MCF 10A (cell line): ENCODE measurements at regions not wholly inside any gene's neighbourhood (a gene's known extent, or its start where the extent isn't known, plus 50 kb on each side); places are given as distances from the start of the nearest gene placed in this dataset.
A peak's percentile ranks its signal among the peaks of the same experiment; 100 is the strongest.

ENCODE experiments used
- BruUV-seq: library from RNA; stranded (reverse); fragments of 400-500 nt; replicated peaks from 2 replicates; lab custom pipeline; 2021; lab: Mats Ljungman, UMichigan
- CTCF ChIA-PET: fragments of 300-600 bp; sonication (Branson Sonifier 250); formaldehyde crosslinking; extraction: SDS; loops from one replicate; lab custom pipeline; 2021; ENCODE audit warnings: antibody characterized with exemption, inconsistent platforms; lab: Yijun Ruan, JAX
- POLR2A ChIA-PET: fragments of 300-600, 350-650 bp; sonication (Branson Sonifier 250); formaldehyde crosslinking; extraction: SDS; loops from one replicate; lab custom pipeline; 2020; ENCODE audit warnings: antibody characterized with exemption, inconsistent platforms; lab: Yijun Ruan, JAX
- DNase-seq: peaks from one replicate; pipeline ENCODE4 v3.0.0-alpha.2; 2018; ENCODE audit not compliant: unreplicated experiment
- H3K27ac Mint-ChIP-seq: one replicate; pipeline ENCODE4 v1.8.0; 2022; ENCODE audit warnings: mild to moderate bottlenecking, low read depth, mixed read lengths; ENCODE audit not compliant: unreplicated experiment
- H3K27me3 Mint-ChIP-seq: one replicate; pipeline ENCODE4 v1.8.0; 2022; ENCODE audit warnings: mixed read lengths; ENCODE audit not compliant: insufficient read depth, unreplicated experiment
- H3K36me3 Mint-ChIP-seq: one replicate; pipeline ENCODE4 v1.8.0; 2022; ENCODE audit warnings: mild to moderate bottlenecking, moderate library complexity, mixed read lengths; ENCODE audit not compliant: insufficient read depth, unreplicated experiment
- H3K4me1 Mint-ChIP-seq: one replicate; pipeline ENCODE4 v1.8.0; 2022; ENCODE audit warnings: mixed read lengths; ENCODE audit not compliant: insufficient read depth, unreplicated experiment
- H3K4me3 Mint-ChIP-seq: one replicate; pipeline ENCODE4 v1.8.0; 2022; ENCODE audit warnings: mild to moderate bottlenecking, moderate library complexity, mixed read lengths; ENCODE audit not compliant: unreplicated experiment
- H3K9me3 Mint-ChIP-seq: one replicate; pipeline ENCODE4 v1.8.0; 2022; ENCODE audit warnings: mixed read lengths; ENCODE audit not compliant: unreplicated experiment
- intact Hi-C: fragments of 100-400 bp; cut with micrococcal nuclease; formaldehyde crosslinking; loops from 2 replicates; pipeline ENCODE4 v1.14.1; 2022
- TF ChIP-seq, protein P1 (sequence below): fragments of 200-600 bp; IDR thresholded peaks from one replicate; pipeline ENCODE4 v1.8.0; 2022; ENCODE audit warnings: antibody characterized with exemption, mild to moderate bottlenecking; ENCODE audit not compliant: unreplicated experiment

GRCh38 chr10:90674461-90674860, 183.4 kb downstream of the HTR7 start:
- Mint-ChIP-seq H3K36me3 (no peaks in the 10 kb centered on the region), H3K9me3 (no peaks in the 10 kb centered on the region), H3K4me1 (peaks cover 18% of the 10 kb centered on the region), H3K27me3 (no peaks in the 10 kb centered on the region), H3K27ac (peak overlapping the region; percentile 78), H3K4me3 (peak overlapping the region; percentile 17)
- TF ChIP-seq, protein P1, sequence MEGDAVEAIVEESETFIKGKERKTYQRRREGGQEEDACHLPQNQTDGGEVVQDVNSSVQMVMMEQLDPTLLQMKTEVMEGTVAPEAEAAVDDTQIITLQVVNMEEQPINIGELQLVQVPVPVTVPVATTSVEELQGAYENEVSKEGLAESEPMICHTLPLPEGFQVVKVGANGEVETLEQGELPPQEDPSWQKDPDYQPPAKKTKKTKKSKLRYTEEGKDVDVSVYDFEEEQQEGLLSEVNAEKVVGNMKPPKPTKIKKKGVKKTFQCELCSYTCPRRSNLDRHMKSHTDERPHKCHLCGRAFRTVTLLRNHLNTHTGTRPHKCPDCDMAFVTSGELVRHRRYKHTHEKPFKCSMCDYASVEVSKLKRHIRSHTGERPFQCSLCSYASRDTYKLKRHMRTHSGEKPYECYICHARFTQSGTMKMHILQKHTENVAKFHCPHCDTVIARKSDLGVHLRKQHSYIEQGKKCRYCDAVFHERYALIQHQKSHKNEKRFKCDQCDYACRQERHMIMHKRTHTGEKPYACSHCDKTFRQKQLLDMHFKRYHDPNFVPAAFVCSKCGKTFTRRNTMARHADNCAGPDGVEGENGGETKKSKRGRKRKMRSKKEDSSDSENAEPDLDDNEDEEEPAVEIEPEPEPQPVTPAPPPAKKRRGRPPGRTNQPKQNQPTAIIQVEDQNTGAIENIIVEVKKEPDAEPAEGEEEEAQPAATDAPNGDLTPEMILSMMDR = no peak
- BruUV-seq = no TSS peak
- intact Hi-C loops = no loop called here
- DNase-seq = no peak
- POLR2A ChIA-PET = no interaction called here
- CTCF ChIA-PET = no interaction called here

- Mint-ChIP-seq H3K4me1 (peaks cover 18% of the 10 kb centered on the region), H3K27me3 (no peaks in the 10 kb centered on the region), H3K36me3 (no peaks in the 10 kb centered on the region), H3K9me3 (no peaks in the 10 kb centered on the region), H3K27ac (peak overlapping the region; percentile 78), H3K4me3 (peak overlapping the region; percentile 17)
- POLR2A ChIA-PET = no interaction called here
- intact Hi-C loops = loop anchor here (5.0 kb wide), 1 partner anchor 662 kb away; no protein-coding TSS in a partner anchor
- CTCF ChIA-PET = interaction anchor here (0.7 kb wide), 1 partner anchor 938 kb away, joined by 4 read pairs; no protein-coding TSS in a partner anchor
- BruUV-seq = no TSS peak
- peak; percentile 73 for DNase-seq
- TF ChIP-seq, protein P1 = no peak
Observed at GRCh38 chr10:90674928-90675327, 182.9 kb downstream of the HTR7 start.

DNA sequence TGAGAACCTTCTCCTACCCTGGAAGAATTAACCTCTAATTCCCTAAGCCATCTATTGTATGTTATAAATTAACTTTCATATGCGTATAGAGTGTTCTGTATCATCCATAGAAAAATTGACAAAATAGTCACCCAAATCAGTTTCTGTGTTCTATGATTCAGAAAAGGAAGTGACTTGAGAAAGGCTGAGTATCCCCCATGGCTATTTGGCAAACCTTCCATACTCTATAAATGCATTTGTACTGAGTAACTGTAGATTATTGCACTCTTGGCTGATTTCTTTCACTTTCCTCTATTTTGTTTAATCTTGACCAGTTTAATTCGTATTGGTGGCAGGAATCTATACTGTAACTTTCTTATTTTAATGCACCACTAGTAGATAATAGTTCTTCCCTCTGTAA, 182.2 kb downstream of the HTR7 start:
- ChIA-PET CTCF (interaction anchor here (0.7 kb wide), 1 partner anchor 939 kb away, joined by 4 read pairs; no protein-coding TSS in a partner anchor), POLR2A (interaction anchor here (1.2 kb wide), 1 partner anchor 354 kb away, joined by 3 read pairs; no protein-coding TSS in a partner anchor)
- BruUV-seq = TSS peak; percentile 70
- intact Hi-C loops = loop anchor here (5.0 kb wide), 1 partner anchor 662 kb away; no protein-coding TSS in a partner anchor
- DNase-seq = peak; percentile 76
- H3K27me3 Mint-ChIP-seq = no peaks in the 10 kb centered on the region
- H3K4me3 Mint-ChIP-seq = no peak overlapping the region
- H3K4me1 Mint-ChIP-seq = peaks cover 18% of the 10 kb centered on the region
- H3K27ac Mint-ChIP-seq = peak overlapping the region; percentile 78
- no peaks in the 10 kb centered on the region for H3K36me3 Mint-ChIP-seq
- H3K9me3 Mint-ChIP-seq = no peaks in the 10 kb centered on the region
- TF ChIP-seq, protein P1 = no peak
